ENCODE measurements at regions not wholly inside any gene's neighbourhood (a gene's known extent, or its start where the extent isn't known, plus 50 kb on each side); places are given as distances from the start of the nearest gene placed in this dataset.
A peak's percentile ranks its signal among the peaks of the same experiment; 100 is the strongest.

GRCh38 chr7:79612903-79613302, 159.4 kb upstream of the MAGI2 start:
- TF ChIP-seq EP300 (IDR thresholded peaks at IDR 0.05) (no peak), POLR2A (IDR thresholded peaks at IDR 0.05) (no peak), CTCF (IDR thresholded peaks at IDR 0.05) (no peak), POLR2AphosphoS5 (IDR thresholded peaks at IDR 0.05) (no peak)
- intact Hi-C loops (cut with DNase I; ENCODE audit: low total_unique reads) = no loop called here
- no peaks in the 10 kb centered on the region for H3K27me3 ChIP-seq
- H3K36me3 ChIP-seq = no peaks in the 10 kb centered on the region
- H3K4me3 ChIP-seq = no peak overlapping the region
- H3K4me1 ChIP-seq = no peaks in the 10 kb centered on the region
- no peak overlapping the region for H3K27ac ChIP-seq
- H3K9me3 ChIP-seq = peaks cover 0 to 8% (median 2%) of the 10 kb centered on the region in 4 donors
- DNase-seq = no peak
- 82 to 93% (median 84%) methylated on average over 3 of the region's 3 CpGs for WGBS, 5 donors

GRCh38 chr7:79612022-79612421, 158.6 kb upstream of the MAGI2 start:
- intact Hi-C loops (cut with DNase I; ENCODE audit: low total_unique reads) = no loop called here
- TF ChIP-seq POLR2AphosphoS5 (IDR thresholded peaks at IDR 0.05) (no peak), EP300 (IDR thresholded peaks at IDR 0.05) (no peak), CTCF (IDR thresholded peaks at IDR 0.05) (no peak), POLR2A (IDR thresholded peaks at IDR 0.05) (no peak)
- Histone ChIP-seq H3K4me3 (no peak overlapping the region), H3K4me1 (no peaks in the 10 kb centered on the region), H3K9me3 (peaks cover 0 to 8% (median 2%) of the 10 kb centered on the region in 4 donors), H3K27ac (no peak overlapping the region), H3K27me3 (no peaks in the 10 kb centered on the region), H3K36me3 (no peaks in the 10 kb centered on the region)
- 89 to 99% (median 98%) methylated on average over 2 of the region's 2 CpGs for WGBS, 5 donors
- DNase-seq = no peak

GRCh38 chr7:79610748-79611304, 157.4 kb upstream of the MAGI2 start:
- no peak overlapping the region for H3K27ac ChIP-seq
- H3K27me3 ChIP-seq = no peaks in the 10 kb centered on the region
- 67 to 80% (median 74%) methylated on average over 3 of the region's 3 CpGs for WGBS, 5 donors
- H3K4me1 ChIP-seq = no peaks in the 10 kb centered on the region
- H3K36me3 ChIP-seq = no peaks in the 10 kb centered on the region
- TF ChIP-seq EP300 (IDR thresholded peaks at IDR 0.05) (no peak), POLR2A (IDR thresholded peaks at IDR 0.05) (no peak), CTCF (IDR thresholded peaks at IDR 0.05) (no peak), POLR2AphosphoS5 (IDR thresholded peaks at IDR 0.05) (no peak)
- intact Hi-C loops (cut with DNase I; ENCODE audit: low total_unique reads) = no loop called here
- DNase-seq = peak in 1 of 2 donors; percentile 54
- H3K9me3 ChIP-seq = no peaks in the 10 kb centered on the region
- no peak overlapping the region for H3K4me3 ChIP-seq

GRCh38 chr7:79610313-79610712, 156.8 kb upstream of the MAGI2 start:
- WGBS, 5 donors = 55 to 78% (median 67%) methylated on average over 1 of the region's 1 CpG
- H3K27ac ChIP-seq = no peak overlapping the region
- H3K4me1 ChIP-seq = no peaks in the 10 kb centered on the region
- intact Hi-C loops (cut with DNase I; ENCODE audit: low total_unique reads) = no loop called here
- TF ChIP-seq EP300 (IDR thresholded peaks at IDR 0.05) (no peak), POLR2A (IDR thresholded peaks at IDR 0.05) (no peak), POLR2AphosphoS5 (IDR thresholded peaks at IDR 0.05) (no peak), CTCF (IDR thresholded peaks at IDR 0.05) (no peak)
- no peaks in the 10 kb centered on the region for H3K36me3 ChIP-seq
- H3K4me3 ChIP-seq = no peak overlapping the region
- DNase-seq = no peak
- no peaks in the 10 kb centered on the region for H3K9me3 ChIP-seq
- H3K27me3 ChIP-seq = no peaks in the 10 kb centered on the region

Measured in stomach (tissue), 8 donors.